Stomach (tissue), 8 donors: ENCODE measurements at regions not wholly inside any gene's neighbourhood (a gene's known extent, or its start where the extent isn't known, plus 50 kb on each side); places are given as distances from the start of the nearest gene placed in this dataset.
A peak's percentile ranks its signal among the peaks of the same experiment; 100 is the strongest.

ENCODE experiments used
- DNase-seq, 2 donors: peaks; one replicate each; pipeline versions ENCODE4 v3.0.0 to v3.0.0-alpha.2; 2013 to 2019
- H3K27ac ChIP-seq, 5 donors: fragments of 200-600 bp in 4 of 5; sonication (generic) in 4 of 5; one replicate each; pipeline ENCODE4 v1.5.1; 2013 to 2019; ENCODE audit warnings: mild to moderate bottlenecking in 1 of 5, moderate library complexity in 1 of 5
- H3K27me3 ChIP-seq, 3 donors: fragments of 200-600 bp; sonication (generic); one replicate each; pipeline ENCODE4 v1.5.1; 2017 to 2019; ENCODE audit warnings: mixed run types in 1 of 3
- H3K36me3 ChIP-seq, 4 donors: fragments of 200-600 bp; sonication (generic); 1 replicate in 3 of 4; 2 replicates in 1 of 4; pipeline ENCODE4 v1.5.1; 2016 to 2019
- H3K4me1 ChIP-seq, 4 donors: fragments of 200-600 bp; sonication (generic); one replicate each; pipeline ENCODE4 v1.5.1; 2016 to 2019
- H3K4me3 ChIP-seq, 4 donors: fragments of 200-600 bp; sonication (generic) in 3 of 4; one replicate each; pipeline ENCODE4 v1.5.1; 2016 to 2019; ENCODE audit warnings: mild to moderate bottlenecking in 1 of 4
- H3K9me3 ChIP-seq, 4 donors: fragments of 200-600 bp; sonication (generic); one replicate each; pipeline ENCODE4 v1.5.1; 2016 to 2019
- EP300 ChIP-seq: sonication (generic); formaldehyde crosslinking; IDR thresholded peaks from one replicate; pipeline ENCODE4 v1.6.1; 2017; ENCODE audit warnings: antibody characterized with exemption
- POLR2A ChIP-seq, 4 donors: fragments of 450-650 bp; IDR thresholded peaks; one replicate each; pipeline ENCODE4 v1.6.1; 2016; ENCODE audit warnings: antibody characterized with exemption in 4 of 4, control low read depth in 2 of 4, mild to moderate bottlenecking in 1 of 4, moderate library complexity in 1 of 4
- POLR2AphosphoS5 ChIP-seq, 3 donors: sonication (generic); formaldehyde crosslinking; IDR thresholded peaks; one replicate each; pipeline ENCODE4 v1.6.1; 2016; ENCODE audit warnings: antibody characterized with exemption in 3 of 3
- WGBS, 5 donors: extraction: QIAGEN DNeasy Blood & Tissue Kit in 3 of 5; methylation state at CpG; one replicate each; pipeline versions ENCODE4 v1.1.5 to v1.1.7; 2013 to 2018; 5-methylcytosine and 5-hydroxymethylcytosine counted together
- intact Hi-C: fragments of 100-400 bp; cut with DNase I; formaldehyde crosslinking; loops from one replicate; pipeline ENCODE4 v1.15.1; 2023; ENCODE audit warnings: low total_unique reads
- TF ChIP-seq, protein P1 (sequence below), 7 experiments: fragments of 450-650 bp in 4 of 7; fragments of 200-600 bp in 3 of 7; sonication (generic) in 3 of 7; IDR thresholded peaks; one replicate each; pipeline ENCODE4 v1.5.1; 2016 to 2019; ENCODE audit warnings: antibody characterized with exemption in 7 of 7, control low read depth in 2 of 7, mild to moderate bottlenecking in 1 of 7
- donor health status: healthy with polysubstance abuse.
- donor health status: Bipolar disorder and iron deficiency.
- donor health status: healthy.

DNA sequence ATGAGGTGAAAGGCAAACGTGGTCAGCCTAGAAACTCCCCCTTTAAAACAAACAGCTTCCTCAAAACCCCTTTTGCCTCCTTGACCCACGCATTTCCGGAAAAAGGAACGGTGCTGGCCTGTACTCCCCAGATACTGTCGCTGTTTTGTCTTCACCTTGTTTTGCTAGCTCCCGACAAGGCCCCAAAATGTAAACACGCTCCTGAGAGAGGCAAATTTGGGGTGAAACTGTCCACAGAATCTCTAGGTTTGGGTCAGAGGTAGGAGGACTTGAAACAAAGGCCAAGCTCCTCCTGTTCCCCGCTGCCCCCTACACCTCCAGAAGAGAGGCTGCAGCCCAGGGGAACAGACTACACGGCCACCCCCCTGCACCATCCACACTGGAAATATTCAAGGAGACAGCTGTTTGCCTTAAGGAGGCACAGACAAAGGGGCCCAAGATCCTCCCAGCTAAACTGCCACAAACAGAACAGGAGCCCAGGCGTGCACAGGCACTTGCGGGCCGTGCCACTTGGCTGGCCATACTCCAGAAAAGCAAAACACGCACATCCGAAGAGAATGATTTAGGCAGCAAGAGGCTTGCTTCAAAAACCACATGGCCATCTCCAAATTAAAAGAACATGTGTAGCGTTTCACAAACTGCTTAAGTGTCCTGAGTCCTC lies 160.5 kb upstream of the GRK3 start:
- H3K4me3 ChIP-seq, result peak overlapping the region; percentile 74 to 97 (median 92)
- H3K9me3 ChIP-seq, result no peaks in the 10 kb centered on the region
- DNase-seq, result peak in 1 of 2 donors; percentile 66
- peaks cover 41 to 54% (median 47%) of the 10 kb centered on the region in 4 donors for H3K4me1 ChIP-seq
- no peak for TF ChIP-seq POLR2AphosphoS5 (IDR thresholded peaks at IDR 0.05)
- TF ChIP-seq, protein P1, sequence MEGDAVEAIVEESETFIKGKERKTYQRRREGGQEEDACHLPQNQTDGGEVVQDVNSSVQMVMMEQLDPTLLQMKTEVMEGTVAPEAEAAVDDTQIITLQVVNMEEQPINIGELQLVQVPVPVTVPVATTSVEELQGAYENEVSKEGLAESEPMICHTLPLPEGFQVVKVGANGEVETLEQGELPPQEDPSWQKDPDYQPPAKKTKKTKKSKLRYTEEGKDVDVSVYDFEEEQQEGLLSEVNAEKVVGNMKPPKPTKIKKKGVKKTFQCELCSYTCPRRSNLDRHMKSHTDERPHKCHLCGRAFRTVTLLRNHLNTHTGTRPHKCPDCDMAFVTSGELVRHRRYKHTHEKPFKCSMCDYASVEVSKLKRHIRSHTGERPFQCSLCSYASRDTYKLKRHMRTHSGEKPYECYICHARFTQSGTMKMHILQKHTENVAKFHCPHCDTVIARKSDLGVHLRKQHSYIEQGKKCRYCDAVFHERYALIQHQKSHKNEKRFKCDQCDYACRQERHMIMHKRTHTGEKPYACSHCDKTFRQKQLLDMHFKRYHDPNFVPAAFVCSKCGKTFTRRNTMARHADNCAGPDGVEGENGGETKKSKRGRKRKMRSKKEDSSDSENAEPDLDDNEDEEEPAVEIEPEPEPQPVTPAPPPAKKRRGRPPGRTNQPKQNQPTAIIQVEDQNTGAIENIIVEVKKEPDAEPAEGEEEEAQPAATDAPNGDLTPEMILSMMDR (IDR thresholded peaks at IDR 0.05), result no peak
- TF ChIP-seq EP300, result no peak
- TF ChIP-seq POLR2A (IDR thresholded peaks at IDR 0.05), result no peak
- H3K36me3 ChIP-seq, result no peaks in the 10 kb centered on the region
- H3K27me3 ChIP-seq, result no peaks in the 10 kb centered on the region
- H3K27ac ChIP-seq, result peak overlapping the region; percentile 85 to 94 (median 87)
- 6 to 17% (median 11%) methylated on average over 15 of the region's 15 CpGs for WGBS, 5 donors
- intact Hi-C loops, result no loop called here

DNA sequence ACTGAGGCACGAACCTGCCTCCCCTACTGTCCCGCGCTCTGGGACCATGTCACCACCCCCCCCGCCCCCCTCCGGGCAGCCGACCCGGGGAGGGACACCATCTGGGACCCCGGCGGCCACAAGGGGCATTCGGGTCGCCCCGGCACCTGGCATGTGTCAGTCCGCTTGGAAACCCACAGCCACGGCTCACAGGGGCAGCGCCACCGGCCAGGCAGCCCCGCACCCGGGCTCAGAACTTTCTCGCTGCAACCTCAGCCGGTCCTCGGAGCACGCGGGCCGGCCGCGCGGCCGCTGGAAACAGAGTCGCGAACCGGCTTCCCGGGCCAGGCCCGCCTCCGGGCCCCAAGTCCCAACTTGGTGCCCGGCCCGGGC lies 159.9 kb upstream of the GRK3 start:
- intact Hi-C loops, result no loop called here
- Histone ChIP-seq H3K4me1 (peaks cover 41 to 54% (median 47%) of the 10 kb centered on the region in 4 donors), H3K4me3 (peak overlapping the region; percentile 74 to 97 (median 92)), H3K9me3 (no peaks in the 10 kb centered on the region), H3K27me3 (no peaks in the 10 kb centered on the region), H3K36me3 (no peaks in the 10 kb centered on the region), H3K27ac (peak overlapping the region; percentile 85 to 94 (median 87))
- TF ChIP-seq POLR2A (IDR thresholded peaks at IDR 0.05) (no peak), EP300 (no peak)
- WGBS, 5 donors, result 0 to 4% (median 0%) methylated on average over 9 to 36 of the region's 36 CpGs
- DNase-seq, result peak in 1 of 2 donors; percentile 48

DNA sequence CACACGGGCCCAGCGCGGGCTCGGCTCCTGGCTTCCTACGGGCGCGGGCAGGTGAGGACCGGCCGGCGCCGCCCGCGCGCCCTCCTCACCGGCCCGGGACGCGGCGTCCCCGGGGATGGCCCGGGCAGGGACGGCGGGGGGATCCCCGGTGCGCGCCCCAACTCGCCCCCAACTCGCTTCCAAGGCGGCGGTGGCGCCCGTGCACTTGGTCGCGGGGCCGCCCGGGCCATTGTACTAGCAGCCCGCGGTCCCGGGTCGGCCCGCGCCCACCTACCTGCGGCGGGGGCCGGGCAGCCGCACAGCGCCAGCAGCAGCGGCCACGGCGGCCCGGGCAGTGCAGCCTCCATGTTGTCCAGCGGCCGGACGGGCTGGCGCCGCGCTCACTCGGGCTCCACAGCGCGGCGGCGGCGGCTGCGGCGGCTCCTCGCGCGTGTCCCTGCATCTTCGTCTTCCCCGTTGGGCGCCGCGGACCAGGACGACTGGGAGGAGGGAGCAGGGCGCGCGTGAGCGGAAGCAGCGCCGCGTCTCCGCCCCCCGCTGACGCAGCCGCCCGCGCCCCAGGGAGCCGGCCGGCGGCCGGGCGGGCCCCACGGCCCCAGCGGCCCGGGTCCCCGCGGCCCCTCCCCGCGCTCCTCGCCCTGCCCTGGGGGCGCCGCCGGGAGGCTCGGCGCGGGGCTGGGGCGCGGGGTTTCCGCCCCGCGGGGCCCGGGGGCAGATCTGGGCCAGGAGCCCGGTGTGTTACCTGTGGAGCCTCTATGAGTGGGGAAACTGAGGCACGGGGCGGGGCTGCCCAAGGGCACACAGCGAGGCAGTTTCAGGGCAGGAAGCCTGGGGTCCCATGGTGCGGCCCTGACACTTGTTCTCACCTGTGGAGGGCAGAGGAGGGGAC lies 159.3 kb upstream of the GRK3 start:
- intact Hi-C loops, result no loop called here
- DNase-seq, result peak; percentile 83 to 93
- Histone ChIP-seq H3K27ac (peak overlapping the region; percentile 85 to 94 (median 87)), H3K27me3 (no peaks in the 10 kb centered on the region), H3K9me3 (no peaks in the 10 kb centered on the region), H3K4me1 (peaks cover 41 to 52% (median 46%) of the 10 kb centered on the region in 4 donors), H3K4me3 (peak overlapping the region; percentile 74 to 97 (median 92)), H3K36me3 (no peaks in the 10 kb centered on the region)
- 0 to 1% (median 0%) methylated on average over 22 to 116 of the region's 117 CpGs for WGBS, 5 donors
- TF ChIP-seq, protein P1 (IDR thresholded peaks at IDR 0.05), result no peak
- TF ChIP-seq EP300 (no peak), POLR2A (IDR thresholded peaks at IDR 0.05) (no peak), POLR2AphosphoS5 (IDR thresholded peaks at IDR 0.05) (peak; percentile 67 to 87 (median 74))

DNA sequence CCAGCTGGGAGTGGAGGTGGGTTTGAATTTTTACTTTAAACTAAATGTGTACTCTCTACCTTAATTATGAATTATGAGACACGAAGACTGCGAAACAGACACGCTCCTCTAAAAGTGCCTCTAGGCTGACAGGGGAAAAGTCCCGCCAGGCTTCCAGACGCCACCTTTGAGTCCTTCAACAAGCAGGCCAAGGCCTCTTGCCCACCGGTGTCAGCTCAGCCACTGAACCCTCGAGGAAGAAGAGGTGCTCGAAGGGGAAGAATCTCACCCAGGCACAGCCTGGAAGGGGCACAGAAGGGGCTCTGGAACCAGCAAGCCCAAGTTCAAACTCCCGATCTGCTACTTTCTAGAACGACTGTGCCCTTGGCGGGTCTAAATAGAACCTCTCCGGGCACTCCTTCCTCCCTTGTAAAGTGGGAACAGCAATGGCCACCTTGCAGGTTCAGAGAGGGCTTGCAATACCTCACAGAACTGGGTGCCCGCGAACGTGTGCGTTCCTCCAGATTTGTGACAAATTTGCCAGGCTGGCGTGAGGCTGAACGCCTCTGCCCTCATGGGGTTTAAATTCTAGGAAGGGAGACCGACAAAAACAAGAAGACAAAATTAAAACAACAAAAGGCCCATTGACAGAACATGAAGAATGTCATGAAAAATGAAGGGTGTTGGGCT lies 158.5 kb upstream of the GRK3 start:
- intact Hi-C loops, result no loop called here
- TF ChIP-seq POLR2A (IDR thresholded peaks at IDR 0.05), result no peak
- TF ChIP-seq EP300, result no peak
- TF ChIP-seq POLR2AphosphoS5 (IDR thresholded peaks at IDR 0.05), result no peak
- TF ChIP-seq, protein P1 (IDR thresholded peaks at IDR 0.05), result no peak
- Histone ChIP-seq H3K27ac (peak overlapping the region; percentile 85 to 94 (median 87)), H3K4me3 (peak overlapping the region; percentile 74 to 97 (median 92)), H3K36me3 (no peaks in the 10 kb centered on the region), H3K27me3 (no peaks in the 10 kb centered on the region), H3K9me3 (no peaks in the 10 kb centered on the region), H3K4me1 (peaks cover 33 to 44% (median 38%) of the 10 kb centered on the region in 4 donors)
- WGBS, 5 donors, result 79 to 82% (median 79%) methylated on average over 19 of the region's 19 CpGs
- DNase-seq, result no peak
